GM23248 (cell line): ENCODE measurements at regions not wholly inside any gene's neighbourhood (a gene's known extent, or its start where the extent isn't known, plus 50 kb on each side); places are given as distances from the start of the nearest gene placed in this dataset.

Experiments used
- EZH2 ChIP-seq: fragments of 200-600 bp; sonication (generic); IDR thresholded peaks from 2 replicates; pipeline ENCODE4 v1.6.1; 2018; ENCODE audit warnings: antibody characterized with exemption, mild to moderate bottlenecking; ENCODE audit not compliant: insufficient read depth, poor library complexity, severe bottlenecking
- EZH2phosphoT487 ChIP-seq: fragments of 200-600 bp; sonication (generic); IDR thresholded peaks from 2 replicates; pipeline ENCODE4 v1.6.1; 2018; ENCODE audit warnings: antibody characterized with exemption, moderate library complexity, mild to moderate bottlenecking, low read depth; ENCODE audit not compliant: insufficient read depth

GRCh38 chr16:86257546-86257945 is 252.8 kb upstream of the FOXF1 start:
- TF ChIP-seq EZH2phosphoT487 (no peak), EZH2 (no peak)
